GM21381 (cell line): ENCODE measurements at regions not wholly inside any gene's neighbourhood (a gene's known extent, or its start where the extent isn't known, plus 50 kb on each side); places are given as distances from the start of the nearest gene placed in this dataset.

Experiments
- ATAC-seq: cut with Tn5 transposase; IDR thresholded peaks from one replicate; pipeline ENCODE4 v1.9.1; 2021; ENCODE audit warnings: mild to moderate bottlenecking, moderate library complexity; ENCODE audit not compliant: unreplicated experiment

DNA sequence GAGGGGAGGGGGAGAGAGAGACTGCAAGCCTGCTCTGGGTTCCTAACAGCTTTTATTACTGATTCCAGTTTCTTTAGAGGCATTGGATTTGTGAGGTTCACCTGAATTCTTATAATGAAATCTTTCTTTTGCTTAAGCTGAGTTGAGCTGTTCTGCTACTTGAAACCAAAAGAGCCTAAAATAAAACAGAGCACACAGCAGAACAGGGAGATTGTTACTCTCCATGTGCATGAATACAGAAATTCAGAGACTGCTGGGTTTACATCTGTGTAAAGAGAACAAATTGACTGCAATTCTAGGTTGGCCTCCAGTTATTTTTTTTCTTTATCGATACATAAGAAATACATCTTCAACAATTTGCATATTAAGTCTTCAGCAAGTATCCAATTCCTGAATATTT lies 168.8 kb upstream of the NRIP1 start:
- ATAC-seq: no peak

DNA sequence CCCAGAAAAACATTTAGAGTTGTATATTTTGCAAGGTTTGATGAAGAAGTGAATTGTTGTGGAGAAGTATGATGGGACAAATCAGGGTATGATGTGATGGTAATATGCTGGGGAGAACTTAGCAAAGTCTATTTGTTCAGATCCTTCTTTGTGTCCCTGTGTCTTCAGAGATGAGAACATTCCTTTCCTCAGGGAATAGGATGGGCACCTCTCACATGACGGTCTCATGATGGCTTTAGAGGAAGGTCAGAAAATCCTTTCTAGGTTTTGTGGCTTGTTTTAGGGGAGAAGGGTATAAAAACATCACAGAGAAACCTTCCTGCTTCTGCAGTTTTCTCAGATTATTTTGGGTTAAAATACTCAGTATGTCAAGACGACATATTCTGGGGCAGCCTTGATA lies 171.3 kb upstream of the NRIP1 start:
- no peak for ATAC-seq

DNA sequence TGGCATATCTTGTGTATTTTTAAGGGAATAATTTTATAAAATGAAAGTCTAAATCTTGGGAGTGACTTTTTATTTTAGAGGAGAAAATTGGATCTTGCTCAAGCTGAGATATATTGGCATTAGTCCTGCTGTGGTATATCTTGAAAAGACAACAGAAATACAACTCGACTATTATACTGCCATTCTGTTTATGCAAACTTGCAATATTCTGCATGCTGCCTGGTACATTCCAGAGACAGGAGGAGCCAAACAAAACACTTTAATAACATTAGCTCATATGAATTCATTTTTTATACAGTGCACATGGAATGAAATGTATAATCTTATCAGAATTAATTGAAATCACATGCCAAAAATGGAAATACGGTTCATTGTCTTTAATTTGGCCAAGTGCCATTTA lies 176.0 kb upstream of the NRIP1 start:
- no peak for ATAC-seq

DNA sequence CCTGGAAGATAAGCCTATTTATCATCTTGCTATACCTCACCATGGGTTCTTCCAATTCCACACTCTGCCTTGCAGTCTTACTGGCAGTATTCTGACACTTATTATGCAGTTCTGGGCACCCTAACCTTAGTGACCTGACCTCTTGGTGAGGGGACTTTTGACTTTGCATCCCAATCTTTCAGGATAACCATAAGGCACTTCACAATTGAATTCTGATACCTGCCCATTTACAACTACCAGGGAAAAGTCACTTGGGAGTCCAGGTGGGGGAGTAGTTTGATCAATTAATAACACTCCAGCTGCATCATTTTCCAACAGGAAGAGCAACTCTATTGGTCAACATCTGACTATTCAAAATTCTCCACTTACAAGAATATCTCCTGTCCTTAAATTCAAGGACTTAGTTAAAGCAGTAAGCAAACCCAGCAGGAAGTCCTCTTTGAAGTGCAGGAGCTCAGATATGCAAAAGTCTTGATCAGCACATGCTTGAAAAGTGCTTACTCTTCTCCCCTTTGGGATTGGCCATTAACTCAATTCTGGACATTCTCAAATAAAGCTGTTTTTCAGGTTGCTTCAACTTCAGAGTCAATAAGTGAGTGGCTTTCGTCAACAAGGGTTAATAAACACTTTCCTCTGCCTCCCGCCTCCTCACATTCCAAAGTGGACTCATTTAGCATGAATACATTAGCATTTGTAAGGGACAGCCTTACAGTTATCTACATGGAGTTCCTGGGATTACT lies 177.4 kb upstream of the NRIP1 start:
- ATAC-seq: no peak

DNA sequence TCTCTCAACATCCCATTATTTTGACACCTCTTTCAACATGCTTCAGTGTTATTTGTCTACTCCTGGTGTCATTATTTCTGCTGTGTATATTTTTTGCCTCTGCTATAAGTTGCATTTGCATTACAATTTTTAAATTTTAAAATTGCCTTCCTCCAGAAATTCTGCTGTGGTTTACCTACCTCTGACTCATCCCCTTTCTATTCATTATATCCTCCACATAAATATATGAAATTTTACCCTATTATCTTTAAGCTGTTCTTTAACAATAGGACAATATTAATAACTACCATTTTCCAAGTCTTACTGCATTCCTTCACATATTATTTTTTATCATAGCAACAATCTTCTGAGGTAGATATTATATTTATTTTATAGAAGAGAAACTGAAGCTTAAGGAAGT lies 178.1 kb upstream of the NRIP1 start:
- ATAC-seq: no peak

DNA sequence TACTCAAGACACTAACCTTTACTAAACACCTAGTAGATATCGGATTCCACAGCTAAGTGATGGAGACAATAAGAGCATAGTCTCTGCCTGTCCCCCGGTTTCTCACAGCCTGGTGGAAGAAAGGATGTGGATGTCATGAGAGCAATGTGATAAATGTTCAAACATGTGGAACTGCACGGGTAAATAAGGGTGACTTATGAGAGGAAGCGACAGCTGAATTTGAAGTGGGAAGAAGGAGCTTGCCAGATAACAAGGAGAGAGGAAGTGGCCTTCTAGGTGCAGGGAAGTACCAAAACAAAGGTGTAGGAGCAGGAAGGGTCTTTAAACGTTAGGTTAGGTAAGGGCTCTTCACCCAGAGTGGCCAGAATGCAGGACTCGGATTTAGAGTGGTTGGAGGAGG lies 178.6 kb upstream of the NRIP1 start:
- no peak for ATAC-seq

DNA sequence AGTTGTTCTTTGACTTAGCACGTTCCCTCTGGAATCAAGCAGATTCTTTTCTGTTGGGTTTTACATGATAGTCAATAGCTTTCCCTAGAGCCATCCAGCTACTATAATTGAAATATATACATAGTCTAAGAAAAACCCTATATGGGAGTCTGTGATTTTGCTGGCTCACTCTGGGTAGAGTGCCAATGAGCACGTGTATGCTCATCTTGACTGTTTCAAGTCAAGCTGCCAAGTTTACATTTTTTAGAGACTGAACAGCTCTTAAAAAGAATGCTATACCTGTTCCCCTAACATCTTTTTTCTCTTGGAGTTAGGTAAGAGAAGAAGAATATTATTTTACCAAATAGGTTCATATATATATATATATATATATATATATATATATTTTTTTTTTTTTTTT lies 182.8 kb upstream of the NRIP1 start:
- ATAC-seq: no peak

DNA sequence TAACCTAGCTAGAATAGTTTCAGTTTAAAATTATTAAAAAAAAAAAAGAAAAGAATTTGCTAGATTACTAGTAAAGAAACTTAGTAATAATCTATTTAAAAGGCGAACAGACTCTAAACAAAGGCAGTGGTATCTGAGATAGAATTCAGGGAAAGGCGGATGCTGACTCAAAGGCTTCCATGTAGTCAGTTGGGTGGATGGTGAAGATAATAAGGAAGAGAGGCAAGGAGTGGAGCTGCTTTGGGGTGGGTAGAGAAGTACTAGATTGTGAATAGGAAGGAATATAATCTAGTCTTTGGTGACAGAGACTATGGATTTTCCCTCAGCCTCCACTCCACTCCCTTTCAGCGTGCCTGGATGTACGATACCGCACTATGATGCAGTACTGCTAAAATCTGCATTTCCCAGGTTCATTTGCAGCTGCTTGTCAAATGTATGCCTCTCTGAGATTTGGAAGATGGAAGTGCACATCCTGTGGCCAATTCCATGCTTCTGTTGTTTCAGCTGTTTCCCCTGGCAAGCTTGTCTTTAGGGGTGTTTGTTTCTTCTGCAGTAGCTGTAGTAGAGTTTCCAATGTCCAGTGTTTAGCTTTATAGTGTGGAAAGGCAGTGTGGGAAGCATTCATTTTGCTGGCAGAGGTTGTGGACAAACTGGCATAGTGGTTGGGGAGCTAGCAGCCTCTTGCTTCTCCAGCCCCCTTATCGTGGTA lies 184.6 kb upstream of the NRIP1 start:
- ATAC-seq: no peak

DNA sequence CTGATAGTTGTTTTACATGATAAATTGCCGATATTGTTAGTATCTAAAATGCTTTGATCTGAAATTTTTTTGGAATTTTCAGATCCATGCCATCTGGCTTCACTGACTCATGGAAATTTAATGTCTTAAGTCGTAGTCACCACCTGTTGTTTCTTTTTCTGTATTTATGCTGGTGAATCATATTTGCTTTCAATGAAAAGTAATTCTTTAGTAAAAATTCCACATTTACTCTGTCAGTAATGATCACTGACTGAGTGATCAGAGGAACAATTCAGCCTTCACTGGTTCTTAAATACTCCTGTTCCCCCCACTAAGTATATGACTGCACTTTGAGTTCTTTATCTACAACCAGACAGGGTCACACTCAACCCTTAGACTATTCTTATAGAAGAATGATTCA lies 185.6 kb upstream of the NRIP1 start:
- ATAC-seq: no peak

DNA sequence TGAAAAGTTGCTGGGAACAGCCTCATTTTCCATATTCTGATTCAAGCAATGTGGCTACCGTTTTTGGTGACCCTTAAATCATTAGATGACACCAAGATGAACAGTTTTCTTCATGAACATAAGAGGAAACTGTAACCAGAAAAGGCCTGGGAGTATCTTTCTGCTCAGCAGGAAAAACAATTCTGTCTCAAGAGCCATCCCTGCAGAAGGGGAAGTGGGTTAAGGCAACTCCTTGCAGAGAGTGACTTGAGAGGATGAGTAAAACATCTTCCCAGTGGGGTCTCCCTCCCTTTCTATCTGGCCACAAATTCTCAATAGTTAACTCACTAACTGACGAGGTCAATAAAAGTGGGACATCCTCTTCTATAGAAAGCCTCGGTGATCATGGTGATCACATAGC lies 187.6 kb upstream of the NRIP1 start:
- no peak for ATAC-seq

DNA sequence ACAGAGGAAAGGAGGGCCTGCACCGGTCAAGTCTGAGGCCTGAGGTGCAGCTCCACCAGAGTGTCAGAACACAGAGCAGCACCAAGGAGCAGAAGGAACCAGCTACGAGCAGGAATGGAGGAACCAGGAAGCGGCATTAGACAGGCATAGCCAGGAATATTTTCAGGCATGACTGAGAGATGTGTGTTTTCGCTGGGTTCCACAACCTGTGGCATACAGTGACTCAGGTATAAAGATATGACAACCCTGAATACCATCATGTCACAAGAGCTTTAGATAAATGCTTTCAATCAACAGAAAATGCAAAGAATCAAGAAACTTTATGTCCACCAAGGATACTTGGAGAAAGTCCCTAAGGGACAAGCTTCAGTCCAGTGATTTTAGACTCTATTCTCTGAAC lies 189.3 kb upstream of the NRIP1 start:
- ATAC-seq: no peak

DNA sequence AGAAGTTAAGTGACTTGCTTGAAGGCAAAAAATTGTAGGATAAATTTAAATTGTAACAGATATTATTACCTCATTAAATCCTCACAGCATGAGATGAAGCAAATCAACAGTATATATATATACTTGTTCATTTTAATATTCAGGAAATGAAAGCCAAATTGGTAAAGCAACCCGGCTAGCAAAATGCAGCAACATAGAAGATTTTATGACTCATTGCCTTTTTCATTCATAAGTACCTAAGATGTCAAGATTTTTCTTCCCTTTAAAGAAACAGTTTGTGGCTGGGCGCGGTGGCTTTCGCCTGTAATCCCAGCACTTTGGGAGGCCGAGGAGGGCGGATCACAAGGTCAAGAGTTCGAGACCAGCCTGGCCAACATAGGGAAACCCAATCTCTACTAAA lies 190.5 kb upstream of the NRIP1 start:
- no peak for ATAC-seq

DNA sequence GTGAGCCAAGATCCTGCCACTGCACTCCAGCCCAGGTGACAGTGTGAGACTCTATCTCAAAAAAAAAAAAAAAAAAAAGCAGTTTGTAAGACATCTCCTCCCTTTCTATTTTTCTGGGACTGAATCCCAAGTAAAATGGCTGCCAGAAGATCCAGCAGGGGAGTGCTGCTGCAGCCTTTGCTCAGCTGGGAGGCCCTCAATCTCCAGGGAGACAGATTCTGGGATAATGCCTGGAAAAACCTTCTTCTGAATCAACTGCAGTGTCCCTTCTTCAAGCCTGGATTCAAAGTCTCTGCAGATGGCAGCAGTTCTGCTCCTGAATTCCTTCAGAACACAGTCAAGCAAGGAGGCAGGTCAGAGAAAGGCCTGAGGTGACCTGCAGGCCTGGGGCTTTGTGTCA lies 191.0 kb upstream of the NRIP1 start:
- no peak for ATAC-seq

DNA sequence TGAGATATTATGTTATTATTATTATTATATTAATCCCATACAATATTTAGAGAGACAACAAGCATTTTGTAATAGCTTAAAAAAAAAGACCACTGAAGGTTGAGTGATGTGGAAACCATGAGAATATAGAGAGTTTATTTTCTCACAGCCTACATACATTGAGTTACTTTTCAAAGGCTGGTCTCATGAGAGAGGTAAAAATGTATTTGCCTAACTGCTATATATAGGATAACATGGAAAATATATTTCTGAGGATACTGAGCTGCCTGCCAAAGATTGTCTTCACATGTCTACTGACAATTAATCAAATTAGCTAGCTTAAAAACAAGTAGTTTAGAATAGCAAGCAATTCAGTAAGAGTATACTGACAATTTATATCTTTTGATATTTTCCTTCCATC lies 192.2 kb upstream of the NRIP1 start:
- ATAC-seq: no peak

DNA sequence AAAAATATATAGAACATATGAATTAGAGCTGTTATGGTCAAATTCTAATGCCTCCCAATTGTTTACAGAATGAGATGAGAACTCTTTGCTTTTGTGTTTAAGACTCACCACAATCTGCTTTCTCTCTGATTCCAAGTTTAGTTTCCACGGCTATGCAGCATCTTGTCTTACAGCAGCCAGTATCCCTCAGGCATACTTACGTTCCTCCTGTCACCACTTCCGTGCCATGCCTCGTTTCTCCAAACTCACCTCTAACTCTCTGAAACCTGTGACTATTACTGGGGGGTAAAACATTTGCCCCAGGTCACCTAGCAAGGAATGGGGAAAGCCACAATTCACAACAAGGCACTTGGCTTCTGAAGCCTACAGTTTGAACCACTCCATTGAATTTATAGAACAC lies 192.8 kb upstream of the NRIP1 start:
- ATAC-seq: no peak

DNA sequence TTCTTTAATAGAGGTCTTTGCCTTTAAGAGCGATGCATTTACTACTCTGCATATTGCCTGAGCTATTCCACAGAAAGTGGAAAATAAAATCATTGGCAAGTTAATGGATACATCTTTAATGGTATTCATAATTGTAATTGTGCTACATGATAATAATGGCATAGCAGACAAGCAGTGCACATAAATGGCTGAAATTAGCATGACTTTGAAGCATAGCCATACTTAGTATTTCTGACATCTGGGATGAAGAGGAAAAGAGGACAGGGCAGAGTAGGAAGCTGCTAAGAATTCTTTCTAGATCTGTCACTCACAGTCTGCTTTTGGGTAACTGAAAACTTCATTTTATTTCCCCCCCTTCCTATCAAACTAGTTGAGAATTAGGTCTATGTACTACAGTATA lies 195.0 kb upstream of the NRIP1 start:
- no peak for ATAC-seq

DNA sequence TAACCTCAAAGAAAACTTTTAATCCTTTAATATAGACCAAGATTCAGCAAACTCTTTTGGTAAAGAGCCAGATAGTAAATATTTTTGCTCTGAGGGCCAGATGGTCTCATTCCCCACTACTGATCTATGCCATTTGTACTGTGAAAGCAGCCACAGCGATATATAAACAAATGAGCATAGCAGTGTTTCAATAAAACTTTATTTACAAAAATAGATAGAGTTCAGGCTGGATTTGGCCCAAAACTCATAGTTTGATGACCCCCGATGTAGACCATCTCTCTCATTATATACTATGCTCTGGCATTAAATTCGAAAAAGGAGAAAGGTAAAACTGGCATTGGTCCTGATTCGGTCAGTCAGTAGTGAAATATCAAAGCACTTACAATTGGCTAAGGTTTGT lies 195.8 kb upstream of the NRIP1 start:
- ATAC-seq: no peak

DNA sequence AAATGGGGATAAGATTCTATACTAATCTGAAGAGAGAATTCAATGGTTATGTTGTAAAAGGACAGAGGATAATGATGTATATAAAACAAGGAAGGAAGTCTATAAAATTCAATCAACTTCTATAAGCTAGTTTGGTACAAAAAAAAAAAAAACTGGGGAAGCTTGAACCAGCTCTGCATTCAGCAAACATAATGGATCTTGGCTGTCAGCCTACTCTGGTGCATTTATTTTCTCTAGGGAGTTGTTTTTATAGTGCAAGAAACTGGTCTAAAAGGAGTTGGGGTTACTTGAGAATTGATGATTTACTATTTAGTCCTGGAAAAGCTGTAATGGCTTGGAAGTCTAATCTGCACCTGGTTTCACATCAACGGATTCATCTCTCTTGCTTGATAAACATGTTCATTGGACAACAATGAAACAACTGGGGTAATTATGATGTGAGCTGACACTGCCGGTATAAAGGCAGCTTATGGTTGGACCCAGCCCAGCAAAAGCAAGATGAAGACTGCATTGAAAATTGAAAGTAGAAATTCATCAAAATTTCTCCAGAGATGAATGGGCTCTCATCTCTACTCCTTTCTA lies 199.4 kb upstream of the NRIP1 start:
- no peak for ATAC-seq

DNA sequence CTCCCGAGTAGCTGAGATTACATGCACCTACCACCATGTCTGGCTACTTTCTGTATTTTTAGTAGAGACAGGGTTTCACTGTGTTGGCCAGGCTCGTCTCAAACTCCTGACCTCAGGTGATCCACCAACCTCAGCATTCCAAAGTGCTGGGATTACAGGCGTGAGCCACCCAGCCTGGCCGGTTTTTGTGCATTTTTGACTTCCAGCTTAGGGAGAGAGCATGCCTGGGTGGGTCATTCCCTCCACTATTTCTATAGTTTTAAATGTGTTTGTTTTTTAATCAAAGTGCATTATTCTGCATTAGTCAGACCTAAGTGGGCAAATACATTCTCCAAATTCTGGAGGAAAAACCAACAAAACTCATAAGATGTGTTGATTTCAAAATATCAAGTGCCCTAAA lies 207.4 kb upstream of the NRIP1 start:
- ATAC-seq: no peak

DNA sequence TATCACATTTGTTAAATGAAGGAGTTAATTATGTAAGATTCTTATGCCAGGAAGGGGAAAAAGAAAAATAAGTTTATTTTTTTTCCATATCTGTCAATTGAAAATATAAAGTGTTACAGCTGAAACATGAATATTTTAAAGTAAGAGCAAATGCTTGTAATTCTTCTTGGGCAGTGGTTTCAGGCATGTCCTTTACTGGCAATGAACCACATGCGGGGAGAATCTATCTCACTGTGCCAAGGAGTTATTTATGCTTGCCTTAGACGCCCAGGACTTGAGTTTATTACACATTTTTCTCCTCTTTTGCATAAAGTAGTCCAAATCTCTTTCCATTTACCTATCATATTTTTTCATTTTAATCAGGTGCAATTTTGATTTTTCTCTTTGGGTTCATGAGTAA lies 207.8 kb upstream of the NRIP1 start:
- no peak for ATAC-seq

DNA sequence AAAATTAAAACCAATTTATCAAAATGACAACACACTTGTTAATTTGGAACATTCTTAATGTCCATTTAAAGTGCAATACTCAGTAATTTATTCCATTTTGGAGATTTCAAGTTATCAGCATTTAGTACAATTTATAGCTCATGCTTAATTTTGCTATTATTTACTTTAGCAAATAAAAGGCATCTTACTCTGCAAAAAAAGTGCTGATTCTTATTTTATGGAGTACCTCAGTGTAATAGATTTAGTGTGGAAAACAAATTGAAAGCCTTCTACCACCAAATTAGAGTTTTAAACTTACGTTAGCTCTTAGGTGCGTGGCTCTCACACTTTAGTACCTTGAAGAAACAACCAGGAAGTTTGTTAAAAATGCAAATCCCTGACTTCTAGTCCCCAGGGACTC lies 208.4 kb upstream of the NRIP1 start:
- no peak for ATAC-seq

DNA sequence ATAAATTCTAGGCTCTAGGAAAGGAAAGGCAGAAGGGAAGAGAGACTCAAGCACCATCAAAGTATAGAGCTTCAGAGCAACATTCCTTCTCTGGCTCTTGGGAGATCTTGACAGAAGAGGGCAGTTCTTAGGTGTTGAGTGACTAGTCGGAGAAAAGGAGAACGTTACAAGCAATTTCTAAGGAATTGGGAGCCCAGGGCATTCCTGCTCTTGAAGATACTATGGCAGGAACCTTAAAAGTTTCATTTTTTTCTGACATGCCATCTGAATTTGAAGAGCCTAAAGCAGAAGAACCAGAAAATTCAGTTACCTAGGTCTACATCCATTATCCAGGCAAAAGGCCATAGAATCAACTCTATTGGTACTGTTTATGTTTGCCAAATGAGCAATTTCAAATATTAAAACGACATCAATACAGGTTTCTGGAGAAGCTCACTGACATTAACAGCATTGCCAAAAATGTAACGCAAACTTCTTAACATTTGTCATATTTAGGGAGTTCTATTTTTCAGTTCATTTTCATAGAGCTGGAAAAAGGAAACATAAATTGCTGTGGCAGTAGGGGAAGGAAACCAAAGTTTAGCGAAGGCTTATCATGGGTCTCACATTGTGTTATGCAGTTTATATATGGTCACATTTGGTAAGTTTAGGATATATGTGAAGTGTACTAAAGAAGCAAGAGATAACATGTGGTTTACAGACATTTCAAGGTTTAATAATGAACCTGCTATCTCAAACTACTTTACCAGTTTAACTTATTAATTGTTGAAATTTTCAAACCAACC lies 210.1 kb upstream of the NRIP1 start:
- ATAC-seq: no peak
